PC-9 (cell line): ENCODE measurements at regions not wholly inside any gene's neighbourhood (a gene's known extent, or its start where the extent isn't known, plus 50 kb on each side); places are given as distances from the start of the nearest gene placed in this dataset.

Experiments
- BruUV-seq: library from RNA; stranded (reverse); fragments of 400-500 nt; replicated peaks from 2 replicates; lab custom pipeline; 2021; lab: Mats Ljungman, UMichigan
- CTCF ChIA-PET: fragments of 300-600 bp; sonication (Branson Sonifier 250); formaldehyde crosslinking; loops from one replicate; lab custom pipeline; 2022; ENCODE audit warnings: antibody characterized with exemption; lab: Charles Lee
- POLR2A ChIA-PET: fragments of 300-600 bp; sonication (Branson Sonifier 250); formaldehyde crosslinking; loops from one replicate; lab custom pipeline; 2022; ENCODE audit warnings: antibody characterized with exemption; ENCODE audit not compliant: unreplicated experiment; lab: Charles Lee
- DNase-seq, 2 experiments: peaks; one replicate each; pipeline versions ENCODE4 v3.0.0 to v3.0.0-alpha.2; 2015 to 2022; ENCODE audit warnings: mixed read lengths in 1 of 2
- H2AFZ ChIP-seq: fragments of 200-600 bp; sonication (generic); 2 replicates; pipeline ENCODE4 v1.8.1; 2017; ENCODE audit warnings: antibody characterized with exemption
- H3F3A ChIP-seq: fragments of 200-600 bp; sonication (generic); 2 replicates; pipeline ENCODE4 v1.8.1; 2017; ENCODE audit warnings: antibody characterized with exemption, mild to moderate bottlenecking, low read depth; ENCODE audit not compliant: insufficient read depth
- H3K27ac ChIP-seq: fragments of 200-600 bp; sonication (generic); 2 replicates; pipeline ENCODE4 v1.6.1; 2016; ENCODE audit warnings: mixed run types
- H3K27me3 ChIP-seq: fragments of 200-600 bp; sonication (generic); 2 replicates; pipeline ENCODE4 v1.6.1; 2016; ENCODE audit warnings: low read depth, mixed run types; ENCODE audit not compliant: insufficient read depth
- H3K36me3 ChIP-seq: fragments of 200-600 bp; sonication (generic); 2 replicates; pipeline ENCODE4 v1.6.1; 2016; ENCODE audit warnings: low read depth, mixed run types
- H3K4me1 ChIP-seq: fragments of 200-600 bp; sonication (generic); replicated peaks from 2 replicates; pipeline ENCODE4 v1.6.1; 2016; ENCODE audit warnings: mixed run types; ENCODE audit not compliant: insufficient read depth
- H3K4me2 ChIP-seq: fragments of 200-600 bp; sonication (generic); 2 replicates; pipeline ENCODE4 v1.6.1; 2017; ENCODE audit warnings: mixed run types
- H3K4me3 ChIP-seq: fragments of 200-600 bp; sonication (generic); 2 replicates; pipeline ENCODE4 v1.6.1; 2016; ENCODE audit warnings: mixed run types
- H3K79me2 ChIP-seq: fragments of 200-600 bp; sonication (generic); 2 replicates; pipeline ENCODE4 v1.6.1; 2017; ENCODE audit warnings: low read depth, mixed run types
- H3K9me2 ChIP-seq: fragments of 200-600 bp; sonication (generic); 2 replicates; pipeline ENCODE4 v1.8.1; 2017; ENCODE audit warnings: mild to moderate bottlenecking; ENCODE audit not compliant: insufficient read depth
- H3K9me3 ChIP-seq: fragments of 200-600 bp; sonication (generic); 2 replicates; pipeline ENCODE4 v1.8.1; 2016; ENCODE audit warnings: low read depth; ENCODE audit not compliant: insufficient read depth
- H4K20me1 ChIP-seq: fragments of 200-600 bp; sonication (generic); 2 replicates; pipeline ENCODE4 v1.8.1; 2017; ENCODE audit not compliant: insufficient read depth
- EZH2 ChIP-seq: fragments of 200-600 bp; sonication (generic); IDR thresholded peaks from 2 replicates; pipeline ENCODE4 v1.8.0; 2017; ENCODE audit warnings: antibody characterized with exemption, low read depth
- intact Hi-C: fragments of 100-400 bp; cut with micrococcal nuclease; formaldehyde crosslinking; loops from one replicate; pipeline ENCODE4 v1.10.0; 2022; ENCODE audit not compliant: unreplicated experiment
- TF ChIP-seq, protein P1 (sequence below): fragments of 200-600 bp; sonication (generic); conservative IDR thresholded peaks from 2 replicates; pipeline ENCODE4 v1.6.1; 2017; ENCODE audit warnings: mixed run types, antibody characterized with exemption, mild to moderate bottlenecking, moderate library complexity

DNA sequence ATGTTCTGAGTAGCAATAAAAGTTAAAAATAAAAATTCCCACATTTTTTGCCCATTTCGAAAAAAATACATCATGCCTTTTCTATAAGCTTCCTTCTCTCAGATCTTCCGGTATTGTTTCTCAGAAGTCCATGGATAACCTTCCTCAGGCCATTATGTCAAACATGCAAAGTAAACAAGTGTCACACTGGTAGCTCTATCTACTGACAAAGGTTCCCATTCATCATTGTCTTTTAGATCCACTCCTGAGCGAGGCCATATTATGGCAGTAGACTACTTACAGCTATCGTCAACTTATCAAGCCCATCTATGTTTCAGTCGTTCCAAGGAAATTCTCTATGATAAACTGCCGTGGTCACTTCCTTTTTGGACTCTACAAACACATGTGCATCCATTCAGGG lies 1068.2 kb downstream of the GLUD2 start:
- H3K9me2 ChIP-seq, result no peaks in the 10 kb centered on the region

DNA sequence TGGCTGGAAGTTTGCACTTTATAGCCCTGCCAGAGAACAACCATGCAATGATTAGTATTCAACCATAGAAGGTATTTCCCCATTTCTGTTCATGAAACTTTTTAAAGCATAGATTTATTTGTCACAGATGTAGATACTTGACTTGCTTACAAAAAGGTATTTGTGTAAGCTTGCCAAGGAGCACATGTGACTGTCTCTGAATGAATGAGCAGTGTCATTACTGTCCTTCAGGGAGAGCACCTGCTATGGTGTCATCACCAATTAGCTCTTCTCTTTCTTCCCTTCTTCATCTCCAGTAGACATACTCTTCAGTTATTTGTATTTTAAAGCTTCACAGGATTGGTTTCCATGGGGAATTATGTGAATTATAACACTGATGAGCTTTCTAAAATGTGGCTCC lies 1064.7 kb upstream of the GRIA3 start:
- no peaks in the 10 kb centered on the region for H3K27me3 ChIP-seq
- CTCF ChIA-PET, result no interaction called here
- H3K4me1 ChIP-seq, result no peaks in the 10 kb centered on the region
- no peaks in the 10 kb centered on the region for H3F3A ChIP-seq
- H3K4me2 ChIP-seq, result no peak overlapping the region
- no peaks in the 10 kb centered on the region; the same call in 1 of the 2 replicates for H3K9me3 ChIP-seq
- no peaks in the 10 kb centered on the region for H3K9me2 ChIP-seq
- POLR2A ChIA-PET, result interaction anchor here (0.6 kb wide), 1 partner anchor 9 kb away, joined by 3 read pairs; no protein-coding TSS in a partner anchor
- no peak for DNase-seq
- no peak overlapping the region for H3K27ac ChIP-seq
- no peak overlapping the region for H3K4me3 ChIP-seq
- no TSS peak for BruUV-seq
- no peaks in the 10 kb centered on the region for H3K79me2 ChIP-seq
- H2AFZ ChIP-seq, result no peak overlapping the region
- intact Hi-C loops, result no loop called here
- TF ChIP-seq EZH2, result no peak
- TF ChIP-seq, protein P1, sequence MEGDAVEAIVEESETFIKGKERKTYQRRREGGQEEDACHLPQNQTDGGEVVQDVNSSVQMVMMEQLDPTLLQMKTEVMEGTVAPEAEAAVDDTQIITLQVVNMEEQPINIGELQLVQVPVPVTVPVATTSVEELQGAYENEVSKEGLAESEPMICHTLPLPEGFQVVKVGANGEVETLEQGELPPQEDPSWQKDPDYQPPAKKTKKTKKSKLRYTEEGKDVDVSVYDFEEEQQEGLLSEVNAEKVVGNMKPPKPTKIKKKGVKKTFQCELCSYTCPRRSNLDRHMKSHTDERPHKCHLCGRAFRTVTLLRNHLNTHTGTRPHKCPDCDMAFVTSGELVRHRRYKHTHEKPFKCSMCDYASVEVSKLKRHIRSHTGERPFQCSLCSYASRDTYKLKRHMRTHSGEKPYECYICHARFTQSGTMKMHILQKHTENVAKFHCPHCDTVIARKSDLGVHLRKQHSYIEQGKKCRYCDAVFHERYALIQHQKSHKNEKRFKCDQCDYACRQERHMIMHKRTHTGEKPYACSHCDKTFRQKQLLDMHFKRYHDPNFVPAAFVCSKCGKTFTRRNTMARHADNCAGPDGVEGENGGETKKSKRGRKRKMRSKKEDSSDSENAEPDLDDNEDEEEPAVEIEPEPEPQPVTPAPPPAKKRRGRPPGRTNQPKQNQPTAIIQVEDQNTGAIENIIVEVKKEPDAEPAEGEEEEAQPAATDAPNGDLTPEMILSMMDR, result no peak
- no peaks in the 10 kb centered on the region for H3K36me3 ChIP-seq
- no peaks in the 10 kb centered on the region for H4K20me1 ChIP-seq

More for the DNA sequence above, 1068.2 kb downstream of the GLUD2 start:
- CTCF ChIA-PET, result no interaction called here
- Histone ChIP-seq H3F3A (no peaks in the 10 kb centered on the region), H3K27me3 (no peaks in the 10 kb centered on the region), H3K36me3 (no peaks in the 10 kb centered on the region), H4K20me1 (no peaks in the 10 kb centered on the region), H3K79me2 (no peaks in the 10 kb centered on the region), H2AFZ (no peak overlapping the region), H3K4me3 (no peak overlapping the region), H3K27ac (no peak overlapping the region), H3K9me3 (no peaks in the 10 kb centered on the region), H3K4me1 (no peaks in the 10 kb centered on the region), H3K4me2 (no peak overlapping the region)
- BruUV-seq, result no TSS peak
- TF ChIP-seq, protein P1, result no peak
- TF ChIP-seq EZH2, result no peak
- POLR2A ChIA-PET, result no interaction called here
- intact Hi-C loops, result no loop called here
- DNase-seq, result no peak

DNA sequence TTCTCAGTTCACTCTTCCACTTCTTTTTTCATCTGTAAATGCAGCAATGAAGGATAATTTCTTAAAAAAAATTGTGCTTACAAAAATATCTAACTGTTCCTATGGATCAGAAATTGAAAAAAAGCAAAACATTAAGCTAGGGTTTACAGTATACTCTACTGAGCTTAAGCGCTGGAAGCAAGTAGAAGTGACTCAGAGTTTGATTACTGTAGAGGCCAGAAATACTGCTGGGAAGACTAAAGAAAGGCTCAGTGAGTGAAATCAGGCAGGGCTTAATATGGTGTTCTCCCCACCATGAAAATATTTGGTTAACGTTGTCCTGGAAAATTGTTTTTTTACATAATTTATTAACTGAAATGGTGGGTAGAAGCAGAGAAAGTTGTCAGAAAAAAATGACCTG lies 1061.8 kb upstream of the GRIA3 start:
- POLR2A ChIA-PET, result no interaction called here
- H3K4me3 ChIP-seq, result no peak overlapping the region

DNA sequence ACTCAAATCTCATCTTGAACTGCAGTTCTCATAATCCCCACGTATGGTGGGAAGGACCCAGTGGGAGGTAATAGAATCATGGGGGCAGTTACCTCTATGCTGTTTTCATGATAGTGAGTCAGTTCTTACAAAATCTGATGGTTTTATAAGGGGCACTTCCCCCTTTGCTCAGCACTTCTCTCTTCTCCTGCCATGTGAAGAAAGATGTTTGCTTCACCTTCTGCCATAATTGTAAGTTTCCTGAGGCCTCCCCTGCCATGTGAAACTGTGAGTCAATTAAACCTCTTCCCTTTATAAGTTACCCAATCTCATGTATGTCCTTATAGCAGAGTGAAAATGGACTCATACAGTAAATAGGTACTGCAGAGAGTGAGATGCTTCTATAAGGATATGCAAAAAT lies 1050.6 kb upstream of the GRIA3 start:
- no peak overlapping the region for H2AFZ ChIP-seq
- POLR2A ChIA-PET, result no interaction called here
- H3K9me3 ChIP-seq, result no peaks in the 10 kb centered on the region
- intact Hi-C loops, result no loop called here
- no peaks in the 10 kb centered on the region for H3K9me2 ChIP-seq
- no peaks in the 10 kb centered on the region for H3F3A ChIP-seq
- TF ChIP-seq, protein P1, result no peak
- H3K4me3 ChIP-seq, result no peak overlapping the region
- H3K27ac ChIP-seq, result no peak overlapping the region
- no peak for DNase-seq
- no peaks in the 10 kb centered on the region for H4K20me1 ChIP-seq
- no TSS peak for BruUV-seq
- H3K4me2 ChIP-seq, result no peak overlapping the region
- no peaks in the 10 kb centered on the region for H3K27me3 ChIP-seq
- CTCF ChIA-PET, result no interaction called here
- H3K36me3 ChIP-seq, result no peaks in the 10 kb centered on the region
- no peaks in the 10 kb centered on the region for H3K79me2 ChIP-seq
- H3K4me1 ChIP-seq, result no peaks in the 10 kb centered on the region

More for the DNA sequence above, 1061.8 kb upstream of the GRIA3 start:
- Histone ChIP-seq H3K9me2 (no peaks in the 10 kb centered on the region), H3K36me3 (no peaks in the 10 kb centered on the region), H4K20me1 (no peaks in the 10 kb centered on the region), H3K4me2 (no peak overlapping the region), H3K27me3 (no peaks in the 10 kb centered on the region), H3K79me2 (no peaks in the 10 kb centered on the region), H3K4me1 (no peaks in the 10 kb centered on the region), H3F3A (no peaks in the 10 kb centered on the region), H2AFZ (no peak overlapping the region), H3K9me3 (no peaks in the 10 kb centered on the region; the same call in 1 of the 2 replicates), H3K27ac (no peak overlapping the region)
- TF ChIP-seq EZH2, result no peak
- no peak for DNase-seq
- CTCF ChIA-PET, result no interaction called here
- no TSS peak for BruUV-seq
- intact Hi-C loops, result no loop called here
